ENCODE measurements at regions not wholly inside any gene's neighbourhood (a gene's known extent, or its start where the extent isn't known, plus 50 kb on each side); places are given as distances from the start of the nearest gene placed in this dataset.

DNA sequence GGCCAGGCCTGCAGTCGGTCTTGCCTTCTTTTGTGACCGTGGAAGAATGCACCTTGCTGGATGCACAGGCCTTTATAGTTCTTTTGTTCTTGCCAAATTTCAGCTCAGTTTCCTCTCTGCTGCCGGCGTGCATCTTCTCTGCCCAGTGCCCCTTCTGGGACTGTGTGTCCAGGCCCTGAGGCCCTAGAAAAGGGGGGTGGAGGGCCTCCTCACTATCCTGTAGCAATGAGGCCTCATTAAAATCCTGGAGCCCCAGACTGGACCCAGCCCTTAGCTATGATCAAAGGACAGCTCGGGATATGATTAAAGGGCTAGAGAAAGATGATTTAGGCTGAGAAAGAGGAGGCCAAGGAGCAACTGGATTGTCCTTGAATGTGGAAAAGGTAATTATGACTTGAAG is 229.8 kb downstream of the SEC14L1 start:
- Histone ChIP-seq H3K27ac (ENCODE audit: low read length) (no peak overlapping the region), H3K9ac (ENCODE audit: low read length) (no peak overlapping the region)
- POLR2A ChIA-PET (ENCODE audit: unreplicated experiment), result no interaction called here

DNA sequence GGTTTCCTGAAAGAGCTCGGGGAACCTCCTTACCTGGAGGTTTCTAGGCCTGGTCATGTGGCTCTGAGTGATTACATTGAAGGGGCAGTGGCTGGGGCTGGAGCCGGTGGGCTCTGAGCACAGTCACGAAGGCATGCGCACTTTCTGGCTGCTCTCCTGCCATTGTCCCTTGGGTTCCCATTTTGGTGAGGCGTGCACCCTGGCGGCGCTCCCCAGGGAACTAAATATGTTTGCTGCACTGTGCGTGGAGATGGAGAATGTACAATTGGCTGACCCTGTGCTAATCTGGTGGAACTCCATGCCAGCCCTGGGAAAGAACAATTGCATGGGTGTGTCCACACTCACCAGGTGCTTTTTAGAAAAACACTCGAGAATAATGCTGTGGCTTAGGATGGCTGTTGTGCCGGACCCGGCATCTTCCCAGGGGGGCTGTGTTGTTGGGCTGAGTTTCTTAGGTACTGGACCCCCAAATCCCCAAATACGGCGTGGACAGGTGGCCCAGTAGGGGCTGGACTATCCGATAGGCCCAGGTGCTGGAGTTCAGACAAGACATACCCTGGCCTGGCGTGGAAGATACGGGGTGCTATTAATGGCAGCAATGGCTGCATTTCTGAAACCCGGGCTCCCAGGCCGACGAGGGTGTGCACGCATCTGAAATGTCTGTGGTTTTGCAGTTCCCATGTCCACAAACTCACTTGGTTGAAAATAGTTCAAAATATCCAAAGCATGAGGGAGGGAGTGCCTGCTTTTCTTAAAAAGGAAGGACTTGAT is 230.5 kb downstream of the SEC14L1 start:
- BruUV-seq (replicated peaks), result no TSS peak
- Histone ChIP-seq H3K79me2 (ENCODE audit: low read length) (peaks cover 91% of the 10 kb centered on the region), H4K20me1 (ENCODE audit: low read length) (peaks cover 52% of the 10 kb centered on the region), H3K4me2 (ENCODE audit: low read length) (no peak overlapping the region), H3K36me3 (ENCODE audit: low read depth, low read length) (no peaks in the 10 kb centered on the region), H3K4me3 (ENCODE audit: low read length) (no peak overlapping the region), H3K9me2 (replicated peaks; ENCODE audit: low read length) (no peaks in the 10 kb centered on the region), H3K27ac (ENCODE audit: low read length) (no peak overlapping the region), H3F3A (ENCODE audit: low read length, unreplicated experiment) (no peaks in the 10 kb centered on the region), H2AFZ (ENCODE audit: low read length) (no peak overlapping the region), H3K4me1 (ENCODE audit: insufficient read depth, low read length) (peaks cover 2% of the 10 kb centered on the region), H3K27me3 (ENCODE audit: low read length) (no peaks in the 10 kb centered on the region), H3K9me3 (ENCODE audit: low read length) (no peaks in the 10 kb centered on the region), H3K9ac (ENCODE audit: low read length) (no peak overlapping the region)
- ChIA-PET CTCF (no interaction called here), POLR2A (ENCODE audit: unreplicated experiment) (no interaction called here)
- DNase-seq, result no peak
- intact Hi-C loops (cut with micrococcal nuclease), result no loop called here
- TF ChIP-seq EZH2 (IDR thresholded peaks at IDR 0.05; ENCODE audit: low read length, unreplicated experiment) (no peak), EZH2phosphoT487 (IDR thresholded peaks at IDR 0.05; ENCODE audit: borderline replicate concordance, low read length) (no peak)
- TF ChIP-seq, protein P1, sequence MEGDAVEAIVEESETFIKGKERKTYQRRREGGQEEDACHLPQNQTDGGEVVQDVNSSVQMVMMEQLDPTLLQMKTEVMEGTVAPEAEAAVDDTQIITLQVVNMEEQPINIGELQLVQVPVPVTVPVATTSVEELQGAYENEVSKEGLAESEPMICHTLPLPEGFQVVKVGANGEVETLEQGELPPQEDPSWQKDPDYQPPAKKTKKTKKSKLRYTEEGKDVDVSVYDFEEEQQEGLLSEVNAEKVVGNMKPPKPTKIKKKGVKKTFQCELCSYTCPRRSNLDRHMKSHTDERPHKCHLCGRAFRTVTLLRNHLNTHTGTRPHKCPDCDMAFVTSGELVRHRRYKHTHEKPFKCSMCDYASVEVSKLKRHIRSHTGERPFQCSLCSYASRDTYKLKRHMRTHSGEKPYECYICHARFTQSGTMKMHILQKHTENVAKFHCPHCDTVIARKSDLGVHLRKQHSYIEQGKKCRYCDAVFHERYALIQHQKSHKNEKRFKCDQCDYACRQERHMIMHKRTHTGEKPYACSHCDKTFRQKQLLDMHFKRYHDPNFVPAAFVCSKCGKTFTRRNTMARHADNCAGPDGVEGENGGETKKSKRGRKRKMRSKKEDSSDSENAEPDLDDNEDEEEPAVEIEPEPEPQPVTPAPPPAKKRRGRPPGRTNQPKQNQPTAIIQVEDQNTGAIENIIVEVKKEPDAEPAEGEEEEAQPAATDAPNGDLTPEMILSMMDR (conservative IDR thresholded peaks at IDR 0.05; ENCODE audit: low read depth, low read length), result no peak
- 0 out of 2 replicates have a peak, but pooled peaks have one; percentile 7 for ATAC-seq

More for the DNA sequence above, 229.8 kb downstream of the SEC14L1 start:
- Histone ChIP-seq H3K27me3 (ENCODE audit: low read length) (no peaks in the 10 kb centered on the region), H3K4me3 (ENCODE audit: low read length) (no peak overlapping the region), H3K36me3 (ENCODE audit: low read depth, low read length) (no peaks in the 10 kb centered on the region), H3K4me1 (ENCODE audit: insufficient read depth, low read length) (peaks cover 9% of the 10 kb centered on the region), H3K9me2 (replicated peaks; ENCODE audit: low read length) (no peaks in the 10 kb centered on the region), H3F3A (ENCODE audit: low read length, unreplicated experiment) (no peaks in the 10 kb centered on the region), H3K9me3 (ENCODE audit: low read length) (no peaks in the 10 kb centered on the region), H3K79me2 (ENCODE audit: low read length) (peaks cover 91% of the 10 kb centered on the region), H2AFZ (ENCODE audit: low read length) (no peak overlapping the region), H4K20me1 (ENCODE audit: low read length) (peaks cover 49% of the 10 kb centered on the region), H3K4me2 (ENCODE audit: low read length) (no peak overlapping the region)
- ATAC-seq, result no peak
- intact Hi-C loops (cut with micrococcal nuclease), result no loop called here
- DNase-seq, result no peak
- TF ChIP-seq EZH2phosphoT487 (IDR thresholded peaks at IDR 0.05; ENCODE audit: borderline replicate concordance, low read length) (no peak), EZH2 (IDR thresholded peaks at IDR 0.05; ENCODE audit: low read length, unreplicated experiment) (no peak)
- TF ChIP-seq, protein P1 (conservative IDR thresholded peaks at IDR 0.05; ENCODE audit: low read depth, low read length), result no peak
- CTCF ChIA-PET, result no interaction called here
- BruUV-seq (replicated peaks), result no TSS peak

DNA sequence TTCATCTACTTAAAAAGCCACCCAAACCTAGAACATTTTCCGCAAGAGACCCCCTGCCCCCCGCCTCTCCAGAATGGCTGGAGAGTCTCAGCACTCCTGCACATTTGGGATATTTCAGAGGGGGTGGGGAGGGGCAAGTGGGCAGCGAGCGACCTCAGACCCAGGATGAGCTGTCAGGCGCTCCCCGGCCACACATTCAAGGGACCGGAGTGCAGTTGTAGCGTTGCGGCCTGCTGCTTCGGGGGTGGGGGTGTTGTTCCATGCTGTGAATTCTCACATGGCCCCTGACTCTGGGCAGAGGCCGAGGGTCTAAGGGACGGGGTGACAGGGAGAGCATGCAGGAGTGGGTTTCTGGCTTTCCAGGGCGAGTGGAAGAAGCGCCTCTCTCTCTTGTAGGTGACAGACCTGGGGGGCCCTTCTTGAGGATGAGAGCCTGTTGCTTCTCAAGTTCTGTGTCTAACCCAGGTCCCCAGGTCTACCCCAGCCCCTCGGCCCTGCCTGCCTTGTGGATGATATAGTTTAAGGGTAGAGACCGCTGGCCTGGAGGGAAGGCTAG is 231.2 kb downstream of the SEC14L1 start:
- CTCF ChIA-PET, result no interaction called here
- no peak overlapping the region for H3K4me3 ChIP-seq (ENCODE audit: low read length)

More for the DNA sequence above, 231.2 kb downstream of the SEC14L1 start:
- no peaks in the 10 kb centered on the region for H3F3A ChIP-seq (ENCODE audit: low read length, unreplicated experiment)
- BruUV-seq (replicated peaks), result no TSS peak
- H3K27me3 ChIP-seq (ENCODE audit: low read length), result no peaks in the 10 kb centered on the region
- POLR2A ChIA-PET (ENCODE audit: unreplicated experiment), result no interaction called here
- no peaks in the 10 kb centered on the region for H3K4me1 ChIP-seq (ENCODE audit: insufficient read depth, low read length)
- H2AFZ ChIP-seq (ENCODE audit: low read length), result no peak overlapping the region
- H3K27ac ChIP-seq (ENCODE audit: low read length), result no peak overlapping the region
- H3K9me2 ChIP-seq (replicated peaks; ENCODE audit: low read length), result no peaks in the 10 kb centered on the region
- H3K9me3 ChIP-seq (ENCODE audit: low read length), result no peaks in the 10 kb centered on the region
- H3K9ac ChIP-seq (ENCODE audit: low read length), result no peak overlapping the region
- H3K4me2 ChIP-seq (ENCODE audit: low read length), result no peak overlapping the region
- DNase-seq (no peak), ATAC-seq (no peak)
- no peaks in the 10 kb centered on the region for H3K36me3 ChIP-seq (ENCODE audit: low read depth, low read length)
- peaks cover 55% of the 10 kb centered on the region for H4K20me1 ChIP-seq (ENCODE audit: low read length)
- TF ChIP-seq EZH2 (IDR thresholded peaks at IDR 0.05; ENCODE audit: low read length, unreplicated experiment) (no peak), EZH2phosphoT487 (IDR thresholded peaks at IDR 0.05; ENCODE audit: borderline replicate concordance, low read length) (no peak)
- TF ChIP-seq, protein P1 (conservative IDR thresholded peaks at IDR 0.05; ENCODE audit: low read depth, low read length), result no peak
- intact Hi-C loops (cut with micrococcal nuclease), result no loop called here
- peaks cover 91% of the 10 kb centered on the region for H3K79me2 ChIP-seq (ENCODE audit: low read length)

Measured in PC-3 (cell line).